ENCODE measurements at regions not wholly inside any gene's neighbourhood (a gene's known extent, or its start where the extent isn't known, plus 50 kb on each side); places are given as distances from the start of the nearest gene placed in this dataset.

GRCh38 chr16:64417711-64418227 lies 704.1 kb downstream of the CDH11 start:
- Mint-ChIP-seq H3K4me1 (ENCODE audit: low read depth, unreplicated experiment) (no peaks in the 10 kb centered on the region), H3K9me3 (ENCODE audit: unreplicated experiment) (no peaks in the 10 kb centered on the region), H3K27me3 (ENCODE audit: insufficient read depth, unreplicated experiment) (peaks cover 4% of the 10 kb centered on the region), H3K4me3 (ENCODE audit: unreplicated experiment) (no peak overlapping the region), H3K36me3 (ENCODE audit: insufficient read depth, unreplicated experiment) (peaks cover 6% of the 10 kb centered on the region), H3K27ac (ENCODE audit: unreplicated experiment) (no peak overlapping the region)
- intact Hi-C loops (cut with micrococcal nuclease; ENCODE audit: unreplicated experiment): no loop called here
- Histone ChIP-seq H3K4me3 (ENCODE audit: low read depth, low read length) (no peak overlapping the region), H3K9me3 (0 out of 2 replicates have a peak, but pooled peaks cover 3% of the 10 kb centered on the region), H3K27me3 (replicated peaks; ENCODE audit: control insufficient read depth, insufficient read depth, low read length) (no peaks in the 10 kb centered on the region), H3K36me3 (ENCODE audit: control insufficient read depth, insufficient read depth, low read length) (no peaks in the 10 kb centered on the region), H3K4me1 (no peaks in the 10 kb centered on the region)
- ChIA-PET POLR2A (no interaction called here), CTCF (no interaction called here)
- BruUV-seq (replicated peaks): no TSS peak
- DNase-seq: no peak
- no peak for TF ChIP-seq CTCF (IDR thresholded peaks at IDR 0.05; ENCODE audit: insufficient read depth in 1 of 2, low read depth in 1 of 2, low read length in 1 of 2, severe bottlenecking in 1 of 2, unreplicated experiment in 1 of 2)

- no peak for DNase-seq
- H3K9me3 Mint-ChIP-seq (ENCODE audit: unreplicated experiment): no peaks in the 10 kb centered on the region
- Histone ChIP-seq H3K27me3 (replicated peaks; ENCODE audit: control insufficient read depth, insufficient read depth, low read length) (no peaks in the 10 kb centered on the region), H3K4me3 (ENCODE audit: low read depth, low read length) (no peak overlapping the region), H3K4me1 (no peaks in the 10 kb centered on the region), H3K9me3 (0 out of 2 replicates have a peak, but pooled peaks cover 3% of the 10 kb centered on the region), H3K36me3 (ENCODE audit: control insufficient read depth, insufficient read depth, low read length) (no peaks in the 10 kb centered on the region)
- intact Hi-C loops (cut with micrococcal nuclease; ENCODE audit: unreplicated experiment): no loop called here
- no peaks in the 10 kb centered on the region for H3K4me1 Mint-ChIP-seq (ENCODE audit: low read depth, unreplicated experiment)
- no peak for TF ChIP-seq CTCF (IDR thresholded peaks at IDR 0.05; ENCODE audit: insufficient read depth in 1 of 2, low read depth in 1 of 2, low read length in 1 of 2, severe bottlenecking in 1 of 2, unreplicated experiment in 1 of 2)
- no TSS peak for BruUV-seq (replicated peaks)
- H3K27ac Mint-ChIP-seq (ENCODE audit: unreplicated experiment): no peak overlapping the region
- H3K36me3 Mint-ChIP-seq (ENCODE audit: insufficient read depth, unreplicated experiment): peaks cover 6% of the 10 kb centered on the region
- no peak overlapping the region for H3K4me3 Mint-ChIP-seq (ENCODE audit: unreplicated experiment)
- H3K27me3 Mint-ChIP-seq (ENCODE audit: insufficient read depth, unreplicated experiment): peaks cover 7% of the 10 kb centered on the region
- ChIA-PET CTCF (no interaction called here), POLR2A (no interaction called here)
Observed at GRCh38 chr16:64416216-64417005, 705.5 kb downstream of the CDH11 start.

- TF ChIP-seq CTCF (IDR thresholded peaks at IDR 0.05; ENCODE audit: insufficient read depth in 1 of 2, low read depth in 1 of 2, low read length in 1 of 2, severe bottlenecking in 1 of 2, unreplicated experiment in 1 of 2): no peak
- CTCF ChIA-PET: no interaction called here
- BruUV-seq (replicated peaks): no TSS peak
- POLR2A ChIA-PET: no interaction called here
- Mint-ChIP-seq H3K27me3 (ENCODE audit: insufficient read depth, unreplicated experiment) (peaks cover 7% of the 10 kb centered on the region), H3K4me1 (ENCODE audit: low read depth, unreplicated experiment) (no peaks in the 10 kb centered on the region), H3K36me3 (ENCODE audit: insufficient read depth, unreplicated experiment) (peaks cover 3% of the 10 kb centered on the region), H3K4me3 (ENCODE audit: unreplicated experiment) (no peak overlapping the region), H3K9me3 (ENCODE audit: unreplicated experiment) (no peaks in the 10 kb centered on the region), H3K27ac (ENCODE audit: unreplicated experiment) (no peak overlapping the region)
- Histone ChIP-seq H3K27me3 (replicated peaks; ENCODE audit: control insufficient read depth, insufficient read depth, low read length) (no peaks in the 10 kb centered on the region), H3K9me3 (no peaks in the 10 kb centered on the region), H3K4me1 (no peaks in the 10 kb centered on the region), H3K36me3 (ENCODE audit: control insufficient read depth, insufficient read depth, low read length) (no peaks in the 10 kb centered on the region), H3K4me3 (ENCODE audit: low read depth, low read length) (no peak overlapping the region)
- intact Hi-C loops (cut with micrococcal nuclease; ENCODE audit: unreplicated experiment): no loop called here
- no peak for DNase-seq
Observed at GRCh38 chr16:64412578-64413280, 709.1 kb downstream of the CDH11 start.
